COLO829 (cell line): ENCODE measurements at regions not wholly inside any gene's neighbourhood (a gene's known extent, or its start where the extent isn't known, plus 50 kb on each side); places are given as distances from the start of the nearest gene placed in this dataset.
A peak's percentile ranks its signal among the peaks of the same experiment; 100 is the strongest.
"Not testable (repeated sequence)": the region's sequence is repeated elsewhere in the genome, so short reads cannot be mapped to it uniquely, and the experiment has no call there.

Experiments
- DNase-seq: peaks from one replicate; pipeline ENCODE4 v3.0.0; 2012; ENCODE audit warnings: low spot score

DNA sequence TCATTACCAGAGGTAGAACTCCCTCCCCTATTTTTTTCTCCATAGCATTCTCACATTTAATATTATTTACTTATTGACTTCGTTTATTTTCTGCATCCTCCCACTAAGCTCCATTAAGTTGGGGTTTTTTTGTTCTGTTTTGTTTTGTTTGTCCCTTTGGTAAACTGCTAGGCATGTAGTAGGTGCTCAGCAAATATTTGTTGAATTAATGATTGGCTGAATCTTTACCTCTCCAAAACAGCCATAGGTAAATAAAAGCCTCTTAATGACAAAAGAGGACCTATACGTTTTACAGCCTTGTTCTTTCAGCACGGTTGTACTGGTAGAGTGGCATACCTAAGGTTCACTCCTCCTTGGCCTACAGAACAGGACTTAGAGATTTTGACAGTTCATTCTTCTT lies 52.0 kb downstream of the PRORP start:
- no peak for DNase-seq

DNA sequence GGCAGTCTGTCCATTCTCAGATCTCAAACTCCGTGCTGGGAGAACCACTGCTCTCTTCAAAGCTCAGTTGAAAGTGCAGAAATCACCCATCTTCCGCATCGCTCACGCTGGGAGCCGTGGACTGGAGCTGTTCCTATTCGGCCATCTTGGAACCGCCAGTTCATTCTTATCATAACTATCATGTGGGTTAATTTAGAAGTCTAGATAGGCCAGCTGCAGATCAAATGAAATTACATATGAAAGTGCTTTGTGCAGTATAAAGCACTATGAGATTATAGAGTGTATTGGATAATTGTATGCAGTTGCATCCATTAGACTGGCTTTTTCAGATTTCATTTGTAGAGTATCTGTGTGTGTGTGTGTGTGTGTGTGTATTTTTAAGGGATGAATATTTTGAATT lies 57.8 kb downstream of the PRORP start:
- DNase-seq, result no peak

GRCh38 chr14:35184891-35185290 lies 62.5 kb downstream of the PRORP start:
- not testable (repeated sequence) for DNase-seq

DNA sequence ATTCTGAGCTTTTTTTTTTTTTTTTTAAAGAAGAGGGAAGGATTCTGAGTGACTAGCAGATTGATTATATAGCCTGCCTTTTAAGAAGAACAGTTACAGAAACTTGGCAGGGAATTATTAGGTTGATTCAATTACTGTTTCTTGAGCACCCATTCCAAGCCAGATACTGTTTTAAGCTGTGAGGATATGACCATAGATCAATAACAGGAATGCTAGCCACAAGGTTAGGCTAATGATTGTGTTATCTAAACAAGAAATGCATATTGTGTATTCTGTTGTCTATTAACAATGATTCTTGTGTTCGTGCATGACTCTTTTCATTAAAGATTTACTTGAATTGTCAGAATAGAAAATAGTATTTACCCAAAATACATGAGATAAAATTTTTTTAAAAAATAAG lies 67.1 kb downstream of the PRORP start:
- no peak for DNase-seq

- no peak for DNase-seq
Measured at GRCh38 chr14:35193161-35193560, 70.8 kb downstream of the PRORP start.

GRCh38 chr14:35194183-35194582 lies 71.8 kb downstream of the PRORP start:
- DNase-seq, result not testable (repeated sequence)

GRCh38 chr14:35196571-35196970 lies 74.2 kb downstream of the PRORP start:
- no peak for DNase-seq

DNA sequence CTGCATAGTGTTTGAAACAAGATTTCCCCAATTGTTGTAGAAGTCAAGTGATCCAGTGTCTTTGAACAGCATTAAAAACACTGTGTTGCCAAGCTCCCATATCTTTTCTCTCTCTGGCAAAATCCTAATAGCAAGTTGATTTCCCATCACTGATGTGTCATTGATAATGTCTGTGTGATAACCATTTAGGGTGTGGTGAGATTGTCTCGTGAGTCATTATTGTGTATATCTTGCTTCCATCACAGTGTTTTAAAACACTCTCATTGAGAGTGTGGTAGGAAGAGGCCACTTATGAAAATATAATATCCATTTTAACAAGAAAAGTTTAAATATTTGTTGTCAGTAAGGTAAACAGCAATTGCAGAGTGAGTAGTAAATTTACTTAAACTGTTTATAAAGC lies 74.7 kb downstream of the PRORP start:
- DNase-seq, result no peak

- no peak for DNase-seq
Measured at GRCh38 chr14:35201066-35201465, 78.7 kb downstream of the PRORP start.

GRCh38 chr14:35202195-35202594 lies 79.8 kb downstream of the PRORP start:
- no peak for DNase-seq

- DNase-seq, result no peak
Measured at GRCh38 chr14:35205737-35206136, 83.4 kb downstream of the PRORP start.

- no peak for DNase-seq
Measured at GRCh38 chr14:35211067-35211466, 81.1 kb upstream of the PSMA6 start.

DNA sequence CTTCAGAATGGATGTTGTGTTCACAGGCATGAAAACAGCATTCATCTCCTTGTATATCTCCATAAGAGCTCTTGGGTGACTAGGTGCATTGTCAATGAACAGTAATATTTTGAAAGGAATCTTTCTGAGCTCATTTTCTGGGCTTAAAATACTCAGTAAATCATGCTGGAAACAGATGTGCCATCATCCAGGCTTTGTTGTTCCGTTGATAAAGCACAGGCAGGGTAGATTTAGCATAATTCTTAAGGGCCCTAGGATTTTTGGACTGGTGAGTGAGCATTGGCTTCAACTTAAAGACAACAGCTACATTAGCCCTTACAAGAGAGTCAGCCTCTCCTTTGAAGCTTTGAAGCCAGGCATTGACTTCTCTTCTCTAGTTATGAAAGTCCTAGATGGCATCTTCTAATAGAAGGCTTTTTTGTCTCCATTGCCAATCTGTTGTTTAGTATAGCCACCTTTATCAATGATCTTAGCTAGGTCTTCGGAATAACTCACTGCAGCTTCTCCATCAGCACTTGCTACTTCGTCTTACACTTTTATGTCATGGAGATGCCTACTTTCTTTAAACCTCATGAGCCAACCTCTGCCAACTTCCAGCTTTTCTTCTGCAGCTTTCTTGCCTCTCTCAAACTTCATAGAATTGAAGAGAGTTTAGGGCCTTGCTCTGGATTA lies 79.6 kb upstream of the PSMA6 start:
- DNase-seq, result no peak

DNA sequence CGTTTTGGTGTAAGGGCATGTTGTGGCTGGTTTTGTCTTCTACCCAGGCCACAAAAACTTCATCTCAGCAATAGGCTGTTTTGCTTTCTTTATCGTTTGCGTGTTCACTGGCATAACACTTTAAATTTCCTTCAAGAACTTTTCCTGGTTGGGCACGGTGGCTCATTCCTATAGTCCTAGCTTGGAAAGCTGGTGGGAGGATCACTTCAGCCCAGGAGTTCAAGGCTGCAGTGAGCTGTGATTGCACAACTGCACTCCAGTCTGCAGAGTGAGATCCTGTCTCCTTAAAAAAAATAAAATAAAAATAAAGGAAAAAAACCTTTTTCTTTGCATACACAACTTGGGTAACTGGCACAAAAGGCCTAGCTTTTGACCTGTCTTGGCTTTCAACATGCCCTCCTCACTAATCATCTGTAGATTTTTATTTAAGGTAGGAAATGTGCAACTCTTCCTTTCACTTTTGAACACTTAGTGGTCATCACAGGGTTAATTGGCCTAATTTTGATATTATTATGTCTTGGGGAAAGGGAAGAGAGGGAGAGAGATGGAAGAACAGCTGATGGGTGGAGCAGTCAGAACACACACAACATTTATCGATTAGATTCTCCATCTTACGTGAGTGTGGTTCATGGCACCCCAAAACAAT lies 78.9 kb upstream of the PSMA6 start:
- DNase-seq, result no peak

- DNase-seq, result peak; percentile 77
Measured at GRCh38 chr14:35213869-35214387, 78.3 kb upstream of the PSMA6 start.

DNA sequence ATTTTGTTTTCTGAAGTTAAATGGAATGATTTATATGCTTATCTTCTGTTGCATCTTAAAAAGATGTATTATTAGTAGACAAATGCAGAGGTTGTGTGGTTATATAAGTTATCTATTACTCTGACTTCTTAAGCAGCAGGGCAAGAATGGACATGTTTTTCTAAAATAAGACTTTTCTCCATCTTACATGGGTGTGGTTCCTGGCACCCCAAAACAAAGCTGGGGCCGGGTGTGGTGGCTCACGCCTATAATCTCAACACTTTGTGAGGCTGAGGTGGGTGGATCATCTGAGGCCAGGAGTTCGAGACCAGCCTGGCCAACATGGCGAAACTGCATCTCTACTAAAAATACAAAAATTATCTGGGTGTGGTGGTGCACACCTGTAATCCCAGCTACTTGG lies 77.8 kb upstream of the PSMA6 start:
- not testable (repeated sequence) for DNase-seq

- no peak for DNase-seq
Measured at GRCh38 chr14:35215110-35215813, 76.9 kb upstream of the PSMA6 start.

DNA sequence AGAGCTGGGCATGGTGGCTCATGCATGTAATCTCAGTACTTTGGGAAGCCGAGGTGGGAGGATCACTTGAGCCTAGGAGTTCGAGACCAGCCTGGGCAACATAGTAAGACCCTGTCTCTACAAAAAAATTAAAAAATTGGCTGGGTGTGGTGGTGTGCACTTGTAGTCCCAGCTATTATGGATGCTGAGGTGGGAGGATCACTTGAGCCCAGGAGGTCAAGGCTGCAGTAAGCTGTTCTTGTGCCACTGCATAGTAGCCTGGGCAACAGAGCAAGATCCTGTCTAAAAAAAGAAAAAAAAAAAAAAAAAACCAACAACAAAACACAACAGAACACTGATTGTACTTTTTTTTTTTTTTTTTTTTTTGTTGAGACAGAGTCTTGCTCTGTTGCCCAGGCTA lies 74.0 kb upstream of the PSMA6 start:
- not testable (repeated sequence) for DNase-seq

- DNase-seq, result no peak
Measured at GRCh38 chr14:35218963-35219362, 73.2 kb upstream of the PSMA6 start.

GRCh38 chr14:35220027-35220676 lies 72.0 kb upstream of the PSMA6 start:
- DNase-seq, result no peak

GRCh38 chr14:35220920-35221319 lies 71.3 kb upstream of the PSMA6 start:
- no peak for DNase-seq

GRCh38 chr14:35221462-35221861 lies 70.7 kb upstream of the PSMA6 start:
- DNase-seq, result no peak

DNA sequence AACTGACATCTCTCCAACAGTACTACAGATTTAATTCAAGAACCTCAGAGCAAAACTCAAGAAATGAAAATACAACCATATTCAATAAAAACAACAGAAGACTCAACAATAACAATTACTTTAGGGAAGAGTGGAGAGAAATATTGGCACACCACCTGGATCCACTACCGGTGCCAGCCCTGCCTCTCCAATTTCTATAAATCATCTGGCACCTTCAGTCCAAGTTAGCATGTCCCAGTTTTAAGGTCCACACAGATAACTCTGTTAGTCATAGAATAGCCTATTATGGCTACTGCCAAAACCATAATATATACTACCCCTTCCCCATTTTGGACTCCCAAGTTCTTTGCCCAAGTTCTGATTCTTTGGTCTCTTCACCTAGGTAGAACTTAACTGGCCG lies 69.9 kb upstream of the PSMA6 start:
- DNase-seq, result no peak
